Hematopoietic multipotent progenitor cell treated with erythropoietin and hydrocortisone succinate and interleukin-3 and kit ligand, for 4 days (in vitro differentiated cells): ENCODE measurements at regions not wholly inside any gene's neighbourhood (a gene's known extent, or its start where the extent isn't known, plus 50 kb on each side); places are given as distances from the start of the nearest gene placed in this dataset.

Source experiments
- DNase-seq: peaks from one replicate; pipeline ENCODE4 v3.0.0-alpha.2; 2015

GRCh38 chr13:60286707-60287106 is 110.3 kb upstream of the TDRD3 start:
- DNase-seq, result no peak

DNA sequence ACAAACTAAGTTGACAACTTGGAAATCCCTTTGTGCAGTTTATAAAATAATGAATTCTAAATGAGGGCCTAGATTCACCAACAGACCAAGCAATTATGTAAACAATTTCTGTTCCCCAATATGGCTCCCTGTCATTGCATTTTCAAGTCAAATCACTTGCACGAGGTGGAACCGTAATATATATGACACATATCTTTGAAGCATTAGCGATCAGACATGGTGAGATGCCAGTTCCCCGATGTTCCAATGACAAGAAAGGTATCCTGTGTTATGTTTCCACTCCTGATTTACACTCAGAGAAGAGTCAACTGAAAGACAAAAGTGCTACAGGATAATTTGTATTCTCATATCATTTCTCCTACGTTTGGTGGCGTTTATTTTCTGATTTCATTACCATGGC is 108.5 kb upstream of the TDRD3 start:
- DNase-seq, result no peak

DNA sequence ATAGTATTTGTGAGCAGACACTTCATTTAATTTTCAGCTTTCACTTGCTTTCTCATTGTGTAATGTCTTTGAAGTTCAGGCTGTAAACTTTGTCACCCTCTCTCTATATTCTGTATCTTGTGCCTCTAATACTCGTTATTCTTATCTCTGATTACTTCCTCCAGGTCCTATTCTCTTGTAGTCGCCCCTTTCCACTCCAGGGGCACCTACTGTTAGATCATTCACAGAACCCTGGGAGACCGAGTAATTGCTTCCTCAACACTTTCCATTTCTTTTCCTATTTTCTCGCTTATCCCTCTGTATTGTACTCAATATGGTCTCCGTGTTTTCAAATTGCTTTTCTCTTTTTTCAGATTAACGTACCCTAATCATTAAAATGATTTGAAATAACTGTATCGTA is 93.9 kb upstream of the TDRD3 start:
- peak; percentile 15 for DNase-seq

DNA sequence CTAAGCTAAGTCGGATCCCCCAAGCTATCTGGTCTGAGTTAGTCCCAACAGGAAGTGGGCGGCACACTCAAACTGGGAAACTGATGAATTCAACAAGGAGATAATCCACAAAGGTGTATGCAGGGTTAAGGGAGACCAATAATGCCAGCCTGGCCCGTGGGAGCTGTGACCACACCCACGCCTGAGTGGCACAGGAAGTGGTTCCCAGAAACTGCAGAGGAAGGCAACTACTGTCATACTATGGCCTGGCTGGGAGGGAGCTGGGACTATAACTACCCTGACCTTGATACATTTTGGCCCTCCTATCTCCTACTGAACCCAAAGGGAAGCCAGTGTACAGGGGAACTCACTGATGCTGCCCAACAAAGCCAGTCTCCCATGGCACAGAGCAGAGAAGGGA is 85.5 kb upstream of the TDRD3 start:
- peak; percentile 10 for DNase-seq

DNA sequence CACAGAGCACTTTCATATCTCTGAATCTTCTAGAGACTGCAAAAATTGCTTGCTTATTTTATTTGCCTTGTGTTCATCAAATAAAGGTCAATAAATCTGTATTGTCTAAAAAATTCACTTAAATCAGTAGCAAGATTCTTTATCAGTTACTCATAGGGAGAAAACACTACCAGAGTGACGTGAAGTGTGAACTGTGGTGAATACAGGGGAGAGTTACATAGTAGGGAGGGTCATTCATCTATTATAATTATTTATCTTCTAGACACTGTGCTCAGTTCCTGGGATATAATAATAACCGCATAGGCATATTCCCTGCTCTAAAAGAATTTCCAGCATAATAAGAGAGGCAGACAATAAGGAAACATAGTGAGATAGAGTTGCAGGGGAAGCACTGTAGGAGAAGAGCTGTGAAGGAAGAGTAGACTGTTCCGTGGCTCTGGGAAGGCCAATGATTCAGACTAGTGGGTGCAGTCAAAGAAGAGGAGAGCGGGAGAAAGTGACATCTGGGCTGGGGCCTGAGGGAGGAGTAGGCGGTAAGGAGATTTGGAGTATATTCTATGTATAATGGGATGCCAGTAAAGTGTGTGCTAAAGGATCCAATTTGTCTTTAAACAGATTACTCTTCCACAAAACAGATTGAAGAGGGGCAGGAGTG is 84.0 kb upstream of the TDRD3 start:
- DNase-seq, result no peak

DNA sequence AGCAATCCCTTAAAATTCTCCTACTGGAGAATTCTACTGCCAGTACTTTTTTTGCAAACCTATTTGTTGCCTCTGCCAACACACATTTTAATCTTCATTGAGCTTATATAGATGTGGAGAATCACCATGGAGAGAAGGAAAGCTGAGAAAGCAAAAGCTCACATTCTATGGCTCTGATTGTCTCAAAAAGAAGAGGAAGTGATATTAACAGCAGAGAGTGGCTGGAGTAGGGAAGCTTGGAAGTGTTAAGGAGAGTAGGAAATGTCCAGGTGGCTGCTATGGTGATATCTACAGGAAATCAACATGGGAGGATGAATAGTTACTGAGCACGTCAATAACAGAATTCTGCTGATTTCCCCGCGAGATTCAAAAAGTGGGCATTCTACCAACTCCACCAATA is 78.8 kb upstream of the TDRD3 start:
- DNase-seq, result no peak

- no peak for DNase-seq
Measured at GRCh38 chr13:60324131-60324530, 72.9 kb upstream of the TDRD3 start.

GRCh38 chr13:60326273-60326672 is 70.7 kb upstream of the TDRD3 start:
- DNase-seq, result peak; percentile 17

- DNase-seq, result no peak
Measured at GRCh38 chr13:60327511-60327910, 69.5 kb upstream of the TDRD3 start.

DNA sequence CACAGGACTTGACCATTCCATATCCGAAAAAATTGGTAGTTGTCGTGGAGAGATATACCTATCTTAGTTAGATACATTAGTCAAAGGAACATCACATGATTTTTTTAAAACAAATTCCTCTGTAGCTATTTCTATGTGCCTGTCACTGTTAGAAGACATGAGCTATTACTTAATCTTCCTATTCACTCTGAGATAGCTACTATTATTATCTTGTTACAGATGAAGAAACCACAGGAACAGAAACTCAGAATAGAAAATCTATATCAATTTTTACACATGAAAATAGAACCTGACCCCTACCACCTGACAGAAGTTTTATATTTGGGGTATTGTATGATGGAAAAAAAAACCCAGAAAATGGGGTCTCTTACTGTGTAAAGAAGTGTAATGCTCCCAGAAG is 68.9 kb upstream of the TDRD3 start:
- no peak for DNase-seq

GRCh38 chr13:60329221-60329923 is 67.6 kb upstream of the TDRD3 start:
- DNase-seq, result peak; percentile 77

DNA sequence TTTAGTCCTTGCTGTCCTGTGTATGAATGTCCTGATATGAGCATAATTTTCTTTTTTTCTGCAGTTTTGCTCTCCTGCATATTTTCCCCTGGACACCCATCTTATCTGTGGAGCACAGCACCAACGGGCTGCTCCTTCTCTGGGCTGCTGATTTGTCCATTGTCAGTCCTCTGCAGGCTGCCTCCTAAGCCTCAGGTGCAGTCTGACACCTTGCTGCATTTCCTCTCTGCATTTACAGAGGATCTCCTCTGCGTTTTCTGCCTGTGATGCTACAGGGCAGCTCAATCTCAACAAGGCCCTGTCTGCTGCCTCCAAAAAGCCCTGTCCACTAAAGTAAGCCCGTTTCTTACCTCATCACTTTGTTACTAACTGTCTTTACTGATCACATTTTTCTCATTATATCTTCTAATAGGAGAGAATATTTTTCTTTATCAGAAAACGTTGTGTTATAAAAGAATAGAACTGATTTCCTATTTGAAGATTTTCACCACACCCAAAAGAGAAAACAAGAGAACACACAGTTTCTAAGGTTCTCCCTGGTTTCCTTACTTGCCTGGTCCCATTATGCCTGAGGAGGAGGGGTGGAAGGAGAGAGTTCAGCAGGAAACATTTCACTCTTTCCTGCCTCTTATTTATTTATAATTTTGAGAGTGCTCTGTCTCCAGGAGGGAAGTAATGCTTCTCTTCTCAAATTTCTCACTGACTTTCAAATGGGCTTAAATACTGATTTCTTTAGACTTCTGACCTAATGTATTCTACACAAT is 65.6 kb upstream of the TDRD3 start:
- DNase-seq, result no peak

DNA sequence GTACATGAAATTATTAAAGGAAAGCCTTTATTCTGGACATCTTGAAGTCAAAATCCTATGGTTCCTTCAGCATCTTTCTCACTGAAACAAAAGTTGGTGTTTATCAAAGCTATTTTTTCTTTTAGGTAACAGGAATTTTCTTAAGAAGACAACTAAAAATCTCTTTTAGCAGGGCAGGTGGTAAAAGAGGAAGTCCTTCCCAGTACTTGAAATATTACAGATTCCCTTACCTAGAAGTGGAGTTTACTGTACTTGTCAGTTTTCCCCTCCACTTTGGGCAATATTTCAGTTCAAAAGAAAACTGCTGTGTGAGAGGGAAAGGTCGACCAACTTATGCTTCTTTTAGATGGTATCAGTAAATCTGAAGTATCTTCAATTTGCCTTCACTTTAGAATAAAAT is 64.3 kb upstream of the TDRD3 start:
- peak; percentile 6 for DNase-seq

GRCh38 chr13:60334310-60334709 is 62.7 kb upstream of the TDRD3 start:
- DNase-seq, result no peak

DNA sequence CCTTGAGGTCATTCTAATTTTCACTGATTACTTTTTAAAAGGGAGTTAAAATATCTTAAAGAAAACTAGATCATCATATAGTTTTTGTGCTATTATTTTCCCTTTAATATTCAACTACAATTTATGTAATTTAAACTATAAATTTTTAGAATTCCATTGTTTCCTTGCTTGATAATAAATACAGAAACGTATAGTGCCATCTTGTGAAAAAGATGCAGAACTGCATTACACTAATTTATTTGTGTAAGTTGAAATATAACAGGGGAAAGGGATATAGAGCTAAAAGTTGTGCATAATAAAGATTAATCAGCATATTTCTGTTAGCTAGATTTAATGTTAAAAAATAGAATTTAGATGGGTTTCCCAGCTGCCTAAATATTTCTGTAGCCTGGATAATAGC is 61.5 kb upstream of the TDRD3 start:
- DNase-seq, result peak; percentile 48

DNA sequence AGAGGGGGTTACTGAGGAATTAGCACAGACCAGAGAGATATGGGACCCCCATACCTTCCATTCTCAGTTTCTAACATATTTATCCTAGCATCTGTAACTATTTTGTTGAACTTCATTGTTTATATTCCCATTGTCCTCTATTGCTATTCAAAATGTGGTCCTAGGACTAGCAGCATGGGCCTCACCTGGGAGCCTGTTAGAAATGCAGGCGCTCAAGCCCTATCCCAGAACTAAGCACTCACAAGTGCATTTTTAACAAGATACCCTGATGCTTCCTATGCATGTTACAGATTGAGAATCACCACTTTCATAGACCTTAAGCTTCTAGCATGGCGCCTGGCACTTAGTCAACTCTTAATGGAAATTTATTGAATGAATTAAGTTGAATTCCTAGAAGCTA is 58.3 kb upstream of the TDRD3 start:
- no peak for DNase-seq

- no peak for DNase-seq
Measured at GRCh38 chr13:60343978-60344377, 53.0 kb upstream of the TDRD3 start.

GRCh38 chr13:60347174-60347573 is 49.8 kb upstream of the TDRD3 start:
- no peak for DNase-seq
